Spleen (tissue), 7 donors: ENCODE measurements at regions not wholly inside any gene's neighbourhood (a gene's known extent, or its start where the extent isn't known, plus 50 kb on each side); places are given as distances from the start of the nearest gene placed in this dataset.

Source experiments
- POLR2AphosphoS5 ChIP-seq, 3 donors: sonication (generic); formaldehyde crosslinking; IDR thresholded peaks; one replicate each; pipeline ENCODE4 v1.5.1; 2017; ENCODE audit warnings: antibody characterized with exemption in 3 of 3
- TF ChIP-seq, protein P1 (sequence below), 11 experiments: fragments of 200-600 bp in 7 of 11; fragments of 450-650 bp in 4 of 11; sonication (generic) in 4 of 11; IDR thresholded peaks in 8 of 11; conservative IDR thresholded peaks in 3 of 11; 1 replicate in 7 of 11; 2 replicates in 4 of 11; pipeline versions ENCODE4 v1.4.0 to v1.8.0; 2016 to 2021; ENCODE audit warnings: antibody characterized with exemption in 11 of 11, inconsistent platforms in 4 of 11, mild to moderate bottlenecking in 1 of 11
- donor health status: DM: no; HTN: no; CAD: no; lungs with moderate emphysema.
- donor health status: DM: no; HTN: no; CAD: no.
- donor health status: DM: no; HTN: no; CAD: no.

DNA sequence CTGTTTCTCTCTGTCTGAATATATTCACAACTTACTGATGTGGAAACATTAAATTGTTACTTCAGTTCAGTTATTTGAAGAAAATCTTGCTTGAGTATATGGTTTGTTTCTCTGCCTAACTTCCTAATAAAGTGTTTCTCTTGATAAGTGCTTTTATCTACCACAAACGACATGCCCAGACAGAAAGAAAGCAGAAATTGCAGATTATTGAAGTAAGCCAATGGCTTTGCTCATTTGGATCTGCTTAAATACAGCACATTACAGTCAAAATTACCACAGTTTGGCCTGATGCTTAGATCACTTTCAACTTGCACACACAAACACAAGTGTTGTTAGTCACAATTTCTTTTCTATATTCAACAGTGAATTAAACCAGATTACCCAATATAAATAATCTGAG lies 68.0 kb downstream of the ATOH1 start:
- TF ChIP-seq, protein P1, sequence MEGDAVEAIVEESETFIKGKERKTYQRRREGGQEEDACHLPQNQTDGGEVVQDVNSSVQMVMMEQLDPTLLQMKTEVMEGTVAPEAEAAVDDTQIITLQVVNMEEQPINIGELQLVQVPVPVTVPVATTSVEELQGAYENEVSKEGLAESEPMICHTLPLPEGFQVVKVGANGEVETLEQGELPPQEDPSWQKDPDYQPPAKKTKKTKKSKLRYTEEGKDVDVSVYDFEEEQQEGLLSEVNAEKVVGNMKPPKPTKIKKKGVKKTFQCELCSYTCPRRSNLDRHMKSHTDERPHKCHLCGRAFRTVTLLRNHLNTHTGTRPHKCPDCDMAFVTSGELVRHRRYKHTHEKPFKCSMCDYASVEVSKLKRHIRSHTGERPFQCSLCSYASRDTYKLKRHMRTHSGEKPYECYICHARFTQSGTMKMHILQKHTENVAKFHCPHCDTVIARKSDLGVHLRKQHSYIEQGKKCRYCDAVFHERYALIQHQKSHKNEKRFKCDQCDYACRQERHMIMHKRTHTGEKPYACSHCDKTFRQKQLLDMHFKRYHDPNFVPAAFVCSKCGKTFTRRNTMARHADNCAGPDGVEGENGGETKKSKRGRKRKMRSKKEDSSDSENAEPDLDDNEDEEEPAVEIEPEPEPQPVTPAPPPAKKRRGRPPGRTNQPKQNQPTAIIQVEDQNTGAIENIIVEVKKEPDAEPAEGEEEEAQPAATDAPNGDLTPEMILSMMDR (IDR thresholded peaks at IDR 0.05 in 8 of 11, conservative IDR thresholded peaks at IDR 0.05 in 3 of 11) = no peak
- no peak for TF ChIP-seq POLR2AphosphoS5 (IDR thresholded peaks at IDR 0.05)
